CD4-positive, alpha-beta memory T cell (primary cell): ENCODE measurements at regions not wholly inside any gene's neighbourhood (a gene's known extent, or its start where the extent isn't known, plus 50 kb on each side); places are given as distances from the start of the nearest gene placed in this dataset.
"Not testable (repeated sequence)": the region's sequence is repeated elsewhere in the genome, so short reads cannot be mapped to it uniquely, and the experiment has no call there.

Experiments
- CTCF ChIA-PET: fragments of 350-600 bp; sonication (Branson Sonifier 250); formaldehyde crosslinking; loops from one replicate; lab custom pipeline; 2021; ENCODE audit warnings: inconsistent platforms; ENCODE audit not compliant: partially characterized antibody; lab: Charles Lee
- POLR2A ChIA-PET: fragments of 350-600 bp; sonication (Branson Sonifier 250); formaldehyde crosslinking; loops from one replicate; lab custom pipeline; 2021; ENCODE audit not compliant: partially characterized antibody; lab: Charles Lee
- DNase-seq, 5 donors: peaks; one replicate each; pipeline versions ENCODE4 v3.0.0 to v3.0.0-alpha.2; 2020 to 2022; ENCODE audit warnings: mixed read lengths in 1 of 5
- H3K27ac ChIP-seq: one replicate; pipeline ENCODE4 v1.7.0; 2013; ENCODE audit warnings: low read depth, low read length
- H3K27me3 ChIP-seq: 2 replicates; pipeline ENCODE4 v1.7.0; 2013; ENCODE audit warnings: mild to moderate bottlenecking, low read length, moderate library complexity; ENCODE audit not compliant: insufficient read depth
- H3K36me3 ChIP-seq: 2 replicates; pipeline ENCODE4 v1.7.0; 2013; ENCODE audit warnings: mild to moderate bottlenecking, low read length, moderate library complexity; ENCODE audit not compliant: insufficient read depth
- H3K4me1 ChIP-seq: 2 replicates; pipeline ENCODE4 v1.7.0; 2013; ENCODE audit warnings: mild to moderate bottlenecking, low read length, moderate library complexity; ENCODE audit not compliant: insufficient read depth
- H3K4me3 ChIP-seq, 2 donors: one replicate each; pipeline ENCODE4 v1.7.0; 2013; ENCODE audit warnings: low read length in 2 of 2, mild to moderate bottlenecking in 1 of 2
- H3K9me3 ChIP-seq, 2 donors: one replicate each; pipeline ENCODE4 v1.7.0; 2013; ENCODE audit warnings: low read length in 2 of 2, control low read depth in 1 of 2; ENCODE audit not compliant: control insufficient read depth in 1 of 2
- H3K27ac Mint-ChIP-seq, 7 donors: one replicate each; pipeline ENCODE4 v1.8.0; 2020 to 2021; ENCODE audit warnings: mixed read lengths in 7 of 7, mild to moderate bottlenecking in 6 of 7, inconsistent platforms in 3 of 7, moderate library complexity in 3 of 7
- H3K27me3 Mint-ChIP-seq, 2 donors: one replicate each; pipeline ENCODE4 v1.8.0; 2020 to 2021; ENCODE audit warnings: mixed read lengths in 2 of 2
- H3K36me3 Mint-ChIP-seq, 2 donors: one replicate each; pipeline ENCODE4 v1.8.0; 2020 to 2021; ENCODE audit warnings: mixed read lengths in 2 of 2, inconsistent platforms in 1 of 2, mild to moderate bottlenecking in 1 of 2
- H3K4me1 Mint-ChIP-seq, 4 donors: one replicate each; pipeline ENCODE4 v1.8.0; 2020 to 2021; ENCODE audit warnings: mixed read lengths in 4 of 4, mild to moderate bottlenecking in 1 of 4
- H3K4me3 Mint-ChIP-seq, 8 donors: one replicate each; pipeline ENCODE4 v1.8.0; 2020 to 2021; ENCODE audit warnings: mixed read lengths in 8 of 8, mild to moderate bottlenecking in 7 of 8, moderate library complexity in 6 of 8, inconsistent platforms in 3 of 8
- H3K9me3 Mint-ChIP-seq, 8 donors: one replicate each; pipeline ENCODE4 v1.8.0; 2020 to 2021; ENCODE audit warnings: mixed read lengths in 8 of 8, mild to moderate bottlenecking in 5 of 8, inconsistent platforms in 3 of 8, moderate library complexity in 1 of 8
- intact Hi-C: fragments of 100-400 bp; cut with micrococcal nuclease; formaldehyde crosslinking; loops from one replicate; pipeline ENCODE4 v1.15.1; 2023

DNA sequence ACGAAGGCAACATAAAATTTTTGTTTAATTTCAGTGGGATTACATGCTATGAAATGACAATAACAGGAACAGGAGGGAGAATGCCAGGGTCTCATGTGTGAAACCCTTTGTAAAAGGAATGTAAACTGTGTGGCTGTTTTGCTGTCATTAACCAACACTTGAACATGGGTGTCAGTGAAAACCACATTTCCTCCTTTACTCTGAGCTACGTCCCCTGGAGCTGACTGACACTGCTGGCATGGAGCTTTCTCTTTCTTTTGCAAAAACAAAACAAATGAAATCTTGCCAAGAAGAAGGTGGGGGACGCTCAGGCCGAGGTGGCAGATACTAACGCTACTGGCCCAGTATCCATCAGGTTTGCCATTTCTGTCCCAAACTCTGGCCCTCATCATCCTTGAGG is 121.4 kb downstream of the DMRT2 start:
- Histone ChIP-seq H3K4me3 (no peak overlapping the region), H3K9me3 (no peaks in the 10 kb centered on the region), H3K4me1 (no peaks in the 10 kb centered on the region), H3K27me3 (no peaks in the 10 kb centered on the region), H3K36me3 (no peaks in the 10 kb centered on the region), H3K27ac (no peak overlapping the region)
- DNase-seq, result peak in 1 of 5 donors; percentile 3
- intact Hi-C loops, result no loop called here
- peak overlapping the region in 2 of 7 donors; percentile 17 to 75 for H3K27ac Mint-ChIP-seq
- POLR2A ChIA-PET, result no interaction called here
- CTCF ChIA-PET, result no interaction called here
- peak overlapping the region in 1 of 8 donors; percentile 21 for H3K4me3 Mint-ChIP-seq
- peaks cover 4 to 18% (median 7%) of the 10 kb centered on the region in 8 donors for H3K9me3 Mint-ChIP-seq
- peaks cover 0 to 3% of the 10 kb centered on the region in 2 donors for H3K27me3 Mint-ChIP-seq
- no peaks in the 10 kb centered on the region for H3K36me3 Mint-ChIP-seq
- H3K4me1 Mint-ChIP-seq, result no peaks in the 10 kb centered on the region

DNA sequence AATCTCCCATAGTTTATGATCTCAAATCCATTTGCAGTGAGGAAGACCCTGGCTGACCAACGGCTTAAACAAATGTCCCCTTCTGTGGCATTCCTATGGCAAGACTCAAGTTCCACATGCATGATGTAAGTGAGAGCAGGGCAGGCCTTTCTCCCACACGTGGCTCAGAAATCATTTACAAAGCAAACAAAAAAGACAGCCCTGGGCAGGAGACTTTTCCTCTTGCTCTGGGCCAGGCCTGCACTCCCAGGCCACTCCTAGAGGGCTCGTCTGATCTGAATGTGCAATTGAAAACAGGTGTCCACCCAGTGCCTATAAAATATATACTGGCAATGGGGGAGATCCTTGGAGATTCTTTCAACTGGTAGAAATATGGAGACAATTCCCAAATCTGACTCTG is 123.1 kb downstream of the DMRT2 start:
- POLR2A ChIA-PET, result no interaction called here
- no peaks in the 10 kb centered on the region for H3K4me1 Mint-ChIP-seq
- no peak overlapping the region for H3K27ac Mint-ChIP-seq
- H3K36me3 ChIP-seq, result no peaks in the 10 kb centered on the region
- H3K27me3 Mint-ChIP-seq, result peaks cover under 1 to 3% of the 10 kb centered on the region in 2 donors
- CTCF ChIA-PET, result no interaction called here
- no peaks in the 10 kb centered on the region for H3K36me3 Mint-ChIP-seq
- H3K9me3 ChIP-seq, result no peaks in the 10 kb centered on the region
- H3K4me3 ChIP-seq, result no peak overlapping the region
- no peaks in the 10 kb centered on the region for H3K27me3 ChIP-seq
- intact Hi-C loops, result no loop called here
- no peaks in the 10 kb centered on the region for H3K4me1 ChIP-seq
- no peak overlapping the region for H3K4me3 Mint-ChIP-seq
- peaks cover 3 to 16% (median 7%) of the 10 kb centered on the region in 8 donors for H3K9me3 Mint-ChIP-seq
- H3K27ac ChIP-seq, result no peak overlapping the region
- DNase-seq, result no peak

GRCh38 chr9:1173993-1174392 is 123.8 kb downstream of the DMRT2 start:
- H3K4me3 ChIP-seq, result no peak overlapping the region
- Mint-ChIP-seq H3K27ac (no peak overlapping the region), H3K36me3 (no peaks in the 10 kb centered on the region), H3K9me3 (peaks cover 1 to 16% (median 5%) of the 10 kb centered on the region in 8 donors), H3K27me3 (peaks cover 1 to 2% of the 10 kb centered on the region in 2 donors), H3K4me1 (no peaks in the 10 kb centered on the region), H3K4me3 (no peak overlapping the region)
- CTCF ChIA-PET, result no interaction called here
- H3K4me1 ChIP-seq, result no peaks in the 10 kb centered on the region
- intact Hi-C loops, result no loop called here
- DNase-seq, result no peak
- H3K27ac ChIP-seq, result no peak overlapping the region
- no peaks in the 10 kb centered on the region for H3K36me3 ChIP-seq
- POLR2A ChIA-PET, result no interaction called here
- H3K9me3 ChIP-seq, result no peaks in the 10 kb centered on the region
- no peaks in the 10 kb centered on the region for H3K27me3 ChIP-seq

DNA sequence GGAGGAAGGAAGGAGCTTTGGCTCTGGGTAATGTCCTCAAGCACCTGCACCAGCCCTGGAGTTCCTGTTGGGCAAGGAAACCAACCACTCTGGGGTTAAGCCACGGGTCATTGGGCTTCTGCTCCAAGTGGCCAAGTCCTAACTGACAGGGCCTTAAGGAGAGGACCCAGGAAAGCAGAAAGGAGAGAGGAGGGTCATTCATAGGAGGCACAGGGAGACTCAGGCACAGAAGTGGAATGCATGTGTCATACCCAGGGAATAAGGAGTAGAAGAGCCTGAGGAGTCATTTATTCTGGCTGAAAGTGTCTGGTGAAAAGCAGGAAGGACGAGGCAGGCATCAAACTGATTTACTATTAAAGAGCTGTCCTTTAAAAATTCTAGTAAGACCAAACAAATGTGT is 129.2 kb downstream of the DMRT2 start:
- Histone ChIP-seq H3K4me3 (no peak overlapping the region), H3K27me3 (no peaks in the 10 kb centered on the region), H3K9me3 (no peaks in the 10 kb centered on the region), H3K4me1 (no peaks in the 10 kb centered on the region), H3K36me3 (no peaks in the 10 kb centered on the region), H3K27ac (no peak overlapping the region)
- DNase-seq, result no peak
- Mint-ChIP-seq H3K27ac (no peak overlapping the region), H3K4me1 (no peaks in the 10 kb centered on the region), H3K4me3 (no peak overlapping the region), H3K27me3 (peaks cover 0 to 4% of the 10 kb centered on the region in 2 donors), H3K9me3 (peaks cover 0 to 11% (median 3%) of the 10 kb centered on the region in 8 donors), H3K36me3 (no peaks in the 10 kb centered on the region)
- ChIA-PET CTCF (no interaction called here), POLR2A (no interaction called here)
- intact Hi-C loops, result no loop called here

GRCh38 chr9:1184146-1184545 is 134.0 kb downstream of the DMRT2 start:
- H3K27ac ChIP-seq, result no peak overlapping the region
- Mint-ChIP-seq H3K4me3 (no peak overlapping the region), H3K36me3 (no peaks in the 10 kb centered on the region), H3K27me3 (peaks cover 2% of the 10 kb centered on the region in 2 donors), H3K4me1 (no peaks in the 10 kb centered on the region), H3K9me3 (peaks cover 0 to 21% (median 8%) of the 10 kb centered on the region in 8 donors), H3K27ac (no peak overlapping the region)
- no peaks in the 10 kb centered on the region for H3K36me3 ChIP-seq
- POLR2A ChIA-PET, result no interaction called here
- CTCF ChIA-PET, result no interaction called here
- H3K9me3 ChIP-seq, result no peaks in the 10 kb centered on the region
- H3K4me1 ChIP-seq, result no peaks in the 10 kb centered on the region
- no peak overlapping the region for H3K4me3 ChIP-seq
- no peak for DNase-seq
- intact Hi-C loops, result no loop called here
- H3K27me3 ChIP-seq, result no peaks in the 10 kb centered on the region

DNA sequence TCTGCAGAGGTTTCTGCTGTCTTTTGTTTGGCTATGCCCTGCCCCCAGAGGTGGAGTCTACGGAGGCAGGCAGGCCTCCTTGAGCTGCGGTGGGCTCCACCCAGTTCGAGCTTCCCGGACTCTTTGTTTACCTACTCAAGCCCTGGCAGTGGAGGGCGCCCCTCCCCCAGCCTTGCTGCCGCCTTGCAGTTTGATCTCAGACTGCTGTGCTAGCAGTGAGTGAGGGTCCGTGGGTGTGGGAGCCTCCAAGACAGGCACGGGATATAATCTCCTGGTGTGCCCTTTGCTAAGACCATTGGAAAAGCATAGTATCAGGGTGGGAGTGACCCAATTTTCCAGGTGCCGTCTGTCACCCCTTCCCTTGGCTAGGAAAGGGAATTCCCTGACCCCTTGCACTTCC is 137.0 kb downstream of the DMRT2 start:
- H3K4me1 Mint-ChIP-seq, H3K4me1 ChIP-seq, H3K27me3 ChIP-seq, H3K4me3 ChIP-seq, CTCF ChIA-PET, H3K27ac Mint-ChIP-seq, H3K4me3 Mint-ChIP-seq, intact Hi-C loops, DNase-seq, H3K36me3 ChIP-seq, H3K36me3 Mint-ChIP-seq, POLR2A ChIA-PET, H3K9me3 ChIP-seq, H3K27me3 Mint-ChIP-seq, H3K27ac ChIP-seq: not testable (repeated sequence)
- H3K9me3 Mint-ChIP-seq, result peaks cover 0 to 30% (median 8%) of the 10 kb centered on the region in 8 donors

GRCh38 chr9:1195636-1196035 is 145.5 kb downstream of the DMRT2 start:
- H3K36me3 ChIP-seq, intact Hi-C loops, DNase-seq, H3K4me1 ChIP-seq, H3K36me3 Mint-ChIP-seq, POLR2A ChIA-PET, H3K4me3 ChIP-seq, H3K27me3 ChIP-seq, CTCF ChIA-PET, H3K27ac ChIP-seq, H3K27me3 Mint-ChIP-seq, H3K27ac Mint-ChIP-seq, H3K4me1 Mint-ChIP-seq, H3K4me3 Mint-ChIP-seq, H3K9me3 ChIP-seq: not testable (repeated sequence)
- H3K9me3 Mint-ChIP-seq, result peaks cover 0 to 11% (median 2%) of the 10 kb centered on the region in 8 donors

DNA sequence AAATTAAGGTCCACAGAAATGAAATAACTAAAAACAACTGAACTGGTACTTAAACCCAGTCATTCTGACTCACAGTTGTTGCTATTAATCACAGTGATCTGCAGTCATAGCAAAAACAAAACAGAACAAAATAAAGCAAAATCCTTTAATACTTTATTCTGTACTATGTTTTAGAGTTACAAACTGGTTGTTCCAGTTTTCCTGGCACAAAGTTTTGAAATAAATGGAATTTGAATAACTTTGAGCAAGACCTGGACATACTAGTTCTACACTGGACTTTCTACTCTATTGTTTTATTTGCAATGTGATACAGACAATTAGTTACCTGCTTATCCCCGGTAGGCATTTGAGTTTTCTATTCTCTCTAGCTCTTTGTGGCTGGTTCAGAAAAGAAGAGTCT is 147.9 kb downstream of the DMRT2 start:
- H3K27ac Mint-ChIP-seq, result no peak overlapping the region
- H3K9me3 Mint-ChIP-seq, result peaks cover 0 to 5% (median 2%) of the 10 kb centered on the region in 8 donors
- no peaks in the 10 kb centered on the region for H3K4me1 Mint-ChIP-seq
- ChIA-PET POLR2A (no interaction called here), CTCF (no interaction called here)
- Histone ChIP-seq H3K9me3 (no peaks in the 10 kb centered on the region), H3K27me3 (no peaks in the 10 kb centered on the region), H3K36me3 (no peaks in the 10 kb centered on the region), H3K4me3 (no peak overlapping the region), H3K27ac (no peak overlapping the region), H3K4me1 (no peaks in the 10 kb centered on the region)
- H3K36me3 Mint-ChIP-seq, result no peaks in the 10 kb centered on the region
- H3K27me3 Mint-ChIP-seq, result peaks cover 0 to 4% of the 10 kb centered on the region in 2 donors
- no peak for DNase-seq
- intact Hi-C loops, result no loop called here
- no peak overlapping the region for H3K4me3 Mint-ChIP-seq
